Astrocyte of the spinal cord (primary cell): ENCODE measurements at regions not wholly inside any gene's neighbourhood (a gene's known extent, or its start where the extent isn't known, plus 50 kb on each side); places are given as distances from the start of the nearest gene placed in this dataset.
"Not testable (repeated sequence)": the region's sequence is repeated elsewhere in the genome, so short reads cannot be mapped to it uniquely, and the experiment has no call there.

Source experiments
- DNase-seq: peaks from one replicate; pipeline ENCODE4 v3.0.0; 2011; ENCODE audit warnings: low read depth, low spot score
- H3K4me3 ChIP-seq: 2 replicates; pipeline ENCODE4 v1.5.1; 2011; ENCODE audit warnings: low read depth, mild to moderate bottlenecking, low read length, moderate library complexity
- CTCF ChIP-seq: IDR thresholded peaks from 2 replicates; pipeline ENCODE4 v1.5.1; 2012; ENCODE audit warnings: low read depth, mild to moderate bottlenecking, low read length, inconsistent platforms
- in situ Hi-C: cut with HindIII; loops from 2 replicates; pipeline ENCODE4 v1.10.0; 2017; ENCODE audit warnings: low sequenced_read_pairs

DNA sequence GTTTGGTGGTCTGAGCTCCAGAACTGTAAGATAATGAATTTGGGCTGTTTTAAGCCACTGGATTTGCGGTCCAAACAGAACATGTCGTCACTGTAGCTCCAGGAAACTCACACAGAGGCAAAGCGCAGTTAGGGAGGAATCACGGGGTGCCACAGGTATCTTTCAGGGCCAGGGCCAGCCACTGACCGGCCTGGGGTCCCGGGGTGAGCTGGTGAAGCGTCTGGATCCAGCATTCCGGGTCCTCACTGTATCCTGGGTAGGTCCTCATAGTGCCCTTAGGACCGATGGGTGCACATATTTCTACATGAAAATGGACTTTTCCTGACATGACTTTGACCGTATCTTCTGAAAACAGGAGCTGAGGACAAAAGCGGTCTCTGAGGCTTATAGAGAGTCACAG lies 196.0 kb upstream of the HDAC4 start:
- DNase-seq, result no peak
- in situ Hi-C loops, result no loop called here
- no peak for TF ChIP-seq CTCF
- H3K4me3 ChIP-seq, result no peak overlapping the region

GRCh38 chr2:239596253-239596652 lies 195.4 kb upstream of the HDAC4 start:
- TF ChIP-seq CTCF, result no peak
- in situ Hi-C loops, result no loop called here
- no peak for DNase-seq
- H3K4me3 ChIP-seq, result no peak overlapping the region

- TF ChIP-seq CTCF, result no peak
These were observed 194.9 kb upstream of the HDAC4 start for GRCh38 chr2:239595726-239596125.

DNA sequence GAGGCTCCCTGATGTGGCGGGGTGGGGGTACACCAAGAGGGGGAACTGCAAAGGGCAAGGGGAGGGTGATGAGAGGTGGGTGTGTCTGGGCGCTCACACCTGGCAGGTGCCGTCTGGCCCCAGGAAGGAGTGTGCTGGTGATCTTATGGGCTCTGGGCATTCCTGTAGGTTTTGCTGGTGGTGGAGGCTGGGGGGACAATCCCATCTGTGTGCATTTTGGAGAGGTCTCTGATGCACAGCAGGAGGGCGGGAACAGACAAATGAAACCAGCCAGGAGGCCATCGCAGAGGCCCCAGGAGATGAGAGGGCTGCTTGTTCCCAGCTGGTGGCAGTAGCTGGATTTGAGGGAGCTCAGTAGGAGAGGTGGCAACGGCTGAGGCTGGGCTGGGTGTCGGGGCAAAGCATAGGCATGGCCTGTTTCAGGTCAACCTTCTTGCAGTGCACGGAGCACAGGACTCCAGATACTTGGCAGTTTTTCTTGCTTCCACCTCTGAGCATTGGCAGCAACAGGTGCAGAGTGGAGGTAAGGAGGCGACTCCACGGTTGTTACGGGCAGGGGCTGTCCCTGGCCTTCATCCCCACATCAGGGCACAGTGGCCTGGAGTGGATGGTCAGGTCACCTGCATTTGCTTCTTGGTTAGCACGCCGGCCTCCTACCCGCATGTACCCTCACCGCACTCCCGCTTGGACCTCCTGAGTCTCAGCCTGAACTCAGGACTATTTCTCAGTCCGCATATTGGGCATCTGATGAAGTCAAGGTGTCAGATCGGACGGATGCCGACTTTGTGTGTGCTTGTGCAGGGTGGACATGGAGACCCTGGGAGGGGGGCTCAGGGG lies 194.2 kb upstream of the HDAC4 start:
- H3K4me3 ChIP-seq, result no peak overlapping the region
- in situ Hi-C loops, result no loop called here
- no peak for TF ChIP-seq CTCF
- DNase-seq, result no peak

More at GRCh38 chr2:239595726-239596125, 194.9 kb upstream of the HDAC4 start:
- no peak for DNase-seq
- H3K4me3 ChIP-seq, result no peak overlapping the region
- in situ Hi-C loops, result no loop called here

GRCh38 chr2:239594019-239594771 lies 193.4 kb upstream of the HDAC4 start:
- no peak overlapping the region for H3K4me3 ChIP-seq
- no peak for DNase-seq
- no peak for TF ChIP-seq CTCF
- in situ Hi-C loops, result no loop called here

DNA sequence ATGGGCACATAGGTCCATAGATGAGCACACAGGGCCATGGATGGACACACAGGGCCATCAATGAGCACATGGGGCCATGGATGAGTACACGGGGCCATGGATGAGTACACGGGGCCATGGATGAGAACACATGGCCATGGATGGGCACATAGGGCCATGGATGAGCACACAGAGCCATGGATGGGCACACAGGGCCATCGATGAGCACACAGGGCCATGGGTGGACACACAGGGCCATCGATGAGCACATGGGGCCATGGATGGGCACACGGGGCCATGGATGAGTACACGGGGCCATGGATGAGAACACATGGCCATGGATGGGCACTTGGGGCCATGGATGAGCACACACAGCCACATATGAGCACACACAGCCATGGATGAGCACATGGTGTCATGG lies 192.6 kb upstream of the HDAC4 start:
- in situ Hi-C loops, result no loop called here
- TF ChIP-seq CTCF, result no peak
- DNase-seq, result no peak
- no peak overlapping the region for H3K4me3 ChIP-seq

GRCh38 chr2:239592629-239593290 lies 191.9 kb upstream of the HDAC4 start:
- in situ Hi-C loops, H3K4me3 ChIP-seq, DNase-seq: not testable (repeated sequence)
